GM19043 (cell line): ENCODE measurements at regions not wholly inside any gene's neighbourhood (a gene's known extent, or its start where the extent isn't known, plus 50 kb on each side); places are given as distances from the start of the nearest gene placed in this dataset.
A peak's percentile ranks its signal among the peaks of the same experiment; 100 is the strongest.
"Not testable (repeated sequence)": the region's sequence is repeated elsewhere in the genome, so short reads cannot be mapped to it uniquely, and the experiment has no call there.

Source experiments
- ATAC-seq: cut with Tn5 transposase; IDR thresholded peaks from one replicate; pipeline ENCODE4 v1.9.1; 2021; ENCODE audit warnings: low read depth; ENCODE audit not compliant: unreplicated experiment

DNA sequence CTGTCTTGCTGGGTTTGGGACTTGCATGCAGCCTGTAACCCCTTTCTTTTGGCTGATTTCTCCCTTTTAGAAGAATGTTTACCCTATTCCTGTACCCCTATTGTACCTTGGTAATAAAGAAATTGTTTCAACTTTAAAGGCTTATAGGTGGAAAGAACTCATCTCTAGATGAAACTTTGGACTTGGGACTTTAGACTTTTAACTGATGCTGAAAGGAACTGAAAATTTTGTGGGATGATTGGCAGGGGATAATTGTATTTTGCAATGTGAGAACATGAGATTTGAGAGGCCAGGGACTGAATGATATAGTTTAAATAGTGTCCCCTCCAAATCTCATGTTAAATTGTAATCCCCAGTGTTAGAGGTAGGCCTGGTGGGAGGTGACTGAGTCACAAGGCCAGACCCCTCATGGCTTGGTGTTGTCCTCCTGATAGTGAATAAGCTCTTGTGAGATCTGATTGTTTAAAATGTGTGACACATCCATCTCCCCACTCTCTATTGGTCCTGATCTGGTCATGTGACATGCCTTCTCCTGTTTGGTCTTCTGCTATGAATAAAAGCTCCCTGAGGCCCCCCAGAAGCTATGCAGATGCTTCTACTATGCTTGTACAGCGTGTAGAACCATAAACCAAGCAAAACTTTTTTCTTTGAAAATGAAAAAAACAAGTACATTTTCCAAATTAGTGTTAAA is 1621.3 kb upstream of the B3GALT2 start:
- no peak for ATAC-seq

DNA sequence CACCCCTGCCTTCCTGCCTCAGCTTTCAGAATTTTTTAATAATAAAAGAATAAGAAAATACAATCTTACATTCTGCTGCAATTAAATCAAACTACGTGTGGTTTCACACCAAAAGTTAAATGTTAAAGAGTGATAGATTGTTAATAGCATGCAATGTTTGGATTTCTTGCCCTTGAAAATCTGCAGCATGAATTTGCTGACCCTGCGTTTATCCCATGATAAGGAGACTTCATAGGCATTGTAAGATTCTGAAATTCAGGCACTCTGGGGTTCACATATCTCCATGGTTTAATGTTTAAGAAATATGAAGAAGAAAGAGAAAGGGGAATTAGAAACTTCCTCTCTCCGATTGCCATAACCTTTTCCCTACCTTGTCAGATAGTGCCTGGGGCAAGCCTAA is 1616.2 kb upstream of the B3GALT2 start:
- ATAC-seq = no peak

- ATAC-seq = peak; percentile 48
Observed at GRCh38 chr1:194795917-194796593, 1609.6 kb upstream of the B3GALT2 start.

DNA sequence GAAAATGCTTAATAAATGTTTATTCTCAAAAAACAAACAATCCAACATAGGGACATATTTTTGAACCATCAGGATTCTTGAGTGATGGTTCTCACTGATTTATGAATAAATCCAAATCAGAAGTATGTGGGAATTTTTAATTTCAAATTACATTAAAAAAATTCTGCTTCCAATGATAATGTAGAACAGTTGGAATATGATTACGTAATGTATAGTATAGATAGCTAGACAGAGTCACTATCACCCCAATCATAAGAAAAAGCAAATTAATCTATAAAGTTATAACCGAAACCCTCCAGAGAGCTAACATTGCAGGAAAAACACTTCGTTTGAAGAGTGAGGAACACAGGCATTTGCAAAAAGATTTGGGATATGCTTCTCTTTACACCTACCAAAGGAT is 1600.6 kb upstream of the B3GALT2 start:
- ATAC-seq = no peak

GRCh38 chr1:194786027-194786426 is 1599.6 kb upstream of the B3GALT2 start:
- ATAC-seq = no peak

- ATAC-seq = no peak
Observed at GRCh38 chr1:194776657-194777056, 1590.2 kb upstream of the B3GALT2 start.

GRCh38 chr1:194774535-194774934 is 1588.1 kb upstream of the B3GALT2 start:
- ATAC-seq = no peak

- ATAC-seq = no peak
Observed at GRCh38 chr1:194755241-194755994, 1569.0 kb upstream of the B3GALT2 start.

GRCh38 chr1:194738843-194739242 is 1552.4 kb upstream of the B3GALT2 start:
- ATAC-seq = not testable (repeated sequence)

- no peak for ATAC-seq
Observed at GRCh38 chr1:194734970-194735369, 1548.6 kb upstream of the B3GALT2 start.

- no peak for ATAC-seq
Observed at GRCh38 chr1:194731025-194731424, 1544.6 kb upstream of the B3GALT2 start.

GRCh38 chr1:194730304-194730703 is 1543.9 kb upstream of the B3GALT2 start:
- no peak for ATAC-seq

- no peak for ATAC-seq
Observed at GRCh38 chr1:194723067-194723466, 1536.7 kb upstream of the B3GALT2 start.

DNA sequence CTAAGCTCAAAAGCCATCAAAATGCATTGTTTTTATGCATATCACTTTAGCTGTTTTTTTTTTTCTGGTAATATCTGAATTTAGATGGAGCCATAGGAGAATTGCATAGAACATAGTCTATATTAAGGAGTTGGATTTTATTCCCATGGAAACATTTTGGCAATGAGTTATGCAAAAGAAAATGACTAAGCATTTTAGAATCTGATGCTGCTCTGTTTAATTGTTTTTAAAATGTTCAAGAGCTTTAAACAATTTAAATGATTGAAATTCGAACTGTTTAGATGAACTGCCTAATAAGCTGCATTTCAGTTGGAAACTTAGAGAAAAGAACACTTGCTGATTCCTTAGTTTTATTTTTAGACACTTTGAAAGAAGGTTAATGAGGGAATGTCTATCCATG is 1531.5 kb upstream of the B3GALT2 start:
- ATAC-seq = no peak

DNA sequence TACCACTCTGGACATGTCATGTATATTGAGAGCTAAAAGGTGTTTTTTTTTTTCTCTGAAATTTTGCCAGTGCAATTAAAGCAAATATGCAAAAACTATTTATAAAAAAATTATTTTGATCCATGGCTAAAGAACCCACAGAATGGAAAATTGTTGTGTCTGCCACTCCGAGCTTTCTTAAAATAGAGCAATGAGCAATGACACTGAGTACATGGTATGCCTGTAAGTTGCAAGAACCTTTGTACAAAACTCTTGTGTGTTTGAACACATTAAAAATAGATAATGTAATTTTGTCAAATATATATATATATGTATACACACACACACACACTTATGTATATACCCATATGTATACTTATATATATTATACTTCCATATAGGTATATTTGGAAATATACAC is 1530.9 kb upstream of the B3GALT2 start:
- ATAC-seq = no peak

- no peak for ATAC-seq
Observed at GRCh38 chr1:194710671-194711070, 1524.3 kb upstream of the B3GALT2 start.

DNA sequence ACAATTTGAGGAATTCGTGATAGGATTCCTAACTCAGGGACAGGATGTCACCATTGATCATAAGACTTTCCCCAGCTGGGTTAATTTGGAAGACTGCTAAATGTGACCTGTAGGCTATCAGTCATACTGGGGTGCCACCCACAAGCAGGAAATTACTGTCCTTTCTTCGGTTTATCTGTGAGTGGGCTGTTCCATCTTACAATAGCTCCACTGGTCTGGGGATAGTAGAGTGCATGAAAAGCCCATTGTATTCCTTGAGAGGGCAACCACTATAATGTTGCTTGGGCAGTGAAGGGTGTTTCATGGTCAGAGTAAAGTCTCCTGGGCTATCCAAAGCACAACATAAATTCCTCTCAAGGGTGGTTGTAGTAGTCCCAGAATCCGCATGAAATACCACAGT is 1523.0 kb upstream of the B3GALT2 start:
- no peak for ATAC-seq

GRCh38 chr1:194707074-194707473 is 1520.7 kb upstream of the B3GALT2 start:
- ATAC-seq = no peak

GRCh38 chr1:194705123-194705854 is 1518.9 kb upstream of the B3GALT2 start:
- no peak for ATAC-seq

DNA sequence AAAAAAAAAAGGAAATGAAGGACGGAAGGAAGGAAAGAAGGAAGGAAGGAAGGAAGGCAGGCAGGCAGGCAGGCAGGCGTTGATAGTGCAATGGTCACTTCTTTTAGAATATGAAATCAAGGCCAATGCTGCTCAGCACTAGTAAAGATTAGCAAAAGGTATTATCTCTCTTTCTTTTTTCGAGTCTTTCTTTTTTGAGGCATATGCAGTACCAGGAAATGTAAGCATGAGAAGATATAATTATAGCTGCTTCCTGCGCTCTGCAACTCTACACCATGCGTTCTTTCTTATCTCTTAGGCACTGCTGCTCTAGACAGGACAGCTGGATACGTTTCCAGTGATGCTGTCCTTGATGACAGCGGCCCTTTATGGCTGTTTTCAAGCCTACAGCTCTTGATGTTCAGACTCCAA is 1512.5 kb upstream of the B3GALT2 start:
- no peak for ATAC-seq

DNA sequence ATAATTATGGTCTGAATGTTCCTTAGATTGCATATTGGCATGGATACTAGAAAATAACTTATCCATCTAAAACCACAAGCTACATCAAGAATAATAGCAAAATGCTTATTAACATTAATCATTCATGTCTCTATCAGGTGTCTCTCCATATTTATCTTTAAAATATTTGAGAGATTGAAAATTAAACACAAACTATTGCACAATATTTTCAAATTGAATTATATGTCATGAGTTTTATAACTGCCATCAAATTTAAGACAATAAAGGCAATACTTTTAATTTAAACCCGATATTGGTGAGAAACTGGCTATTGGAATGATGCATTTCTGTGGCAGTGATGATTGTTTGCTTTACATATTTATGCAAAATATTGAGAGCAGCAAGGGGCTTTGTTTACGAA is 1506.8 kb upstream of the B3GALT2 start:
- ATAC-seq = no peak
